Left colon (tissue), 2 donors: ENCODE measurements at regions not wholly inside any gene's neighbourhood (a gene's known extent, or its start where the extent isn't known, plus 50 kb on each side); places are given as distances from the start of the nearest gene placed in this dataset.

Experiments
- ATAC-seq: fragments of 200-7000 bp; cut with Tn5 transposase; one replicate; pipeline ENCODE4 v1.9.1; 2020; ENCODE audit warnings: mild to moderate bottlenecking, moderate library complexity
- DNase-seq, 2 donors: peaks; one replicate each; pipeline ENCODE4 v3.0.0-alpha.2; 2020
- intact Hi-C, 2 donors: fragments of 100-400 bp; cut with DNase I in 1 of 2; cut with micrococcal nuclease in 1 of 2; formaldehyde crosslinking; loops; one replicate each; pipeline versions ENCODE4 v1.11.2 to v1.14.0; 2022; cut with DNase I, micrococcal nuclease
- donor health status: DM: no; HTN: no; CAD: no.
- donor health status: DM: yes; HTN: yes; CAD: no.

- intact Hi-C loops = no loop called here
- ATAC-seq (no peak), DNase-seq (no peak)
These were observed 136.7 kb upstream of the SLITRK6 start for GRCh38 chr13:85935868-85936467.

- intact Hi-C loops = no loop called here
- ATAC-seq (no peak), DNase-seq (no peak)
These were observed 130.9 kb upstream of the SLITRK6 start for GRCh38 chr13:85930108-85930507.

- ATAC-seq = no peak
- intact Hi-C loops = no loop called here
- DNase-seq = no peak
These were observed 111.7 kb upstream of the SLITRK6 start for GRCh38 chr13:85910962-85911361.

GRCh38 chr13:85900521-85900920 is 101.3 kb upstream of the SLITRK6 start:
- no peak for ATAC-seq
- intact Hi-C loops = no loop called here
- no peak for DNase-seq

- ATAC-seq (no peak), DNase-seq (no peak)
- intact Hi-C loops = no loop called here
These were observed 97.6 kb upstream of the SLITRK6 start for GRCh38 chr13:85896516-85897450.

GRCh38 chr13:85887406-85887805 is 88.2 kb upstream of the SLITRK6 start:
- no peak for ATAC-seq
- no peak for DNase-seq
- intact Hi-C loops = no loop called here

GRCh38 chr13:85879014-85879413 is 79.8 kb upstream of the SLITRK6 start:
- intact Hi-C loops = no loop called here
- no peak for ATAC-seq

GRCh38 chr13:85864963-85865530 is 65.8 kb upstream of the SLITRK6 start:
- ATAC-seq = no peak
- intact Hi-C loops = no loop called here

More at GRCh38 chr13:85879014-85879413, 79.8 kb upstream of the SLITRK6 start:
- DNase-seq = no peak

GRCh38 chr13:85853901-85854663 is 54.9 kb upstream of the SLITRK6 start:
- ATAC-seq (no peak), DNase-seq (no peak)
- intact Hi-C loops = no loop called here

More at GRCh38 chr13:85864963-85865530, 65.8 kb upstream of the SLITRK6 start:
- no peak for DNase-seq

- no peak for ATAC-seq
- intact Hi-C loops = no loop called here
- DNase-seq = no peak
These were observed 54.1 kb upstream of the SLITRK6 start for GRCh38 chr13:85853161-85853894.
